NCI-H524 (cell line): ENCODE measurements at regions not wholly inside any gene's neighbourhood (a gene's known extent, or its start where the extent isn't known, plus 50 kb on each side); places are given as distances from the start of the nearest gene placed in this dataset.
"Not testable (repeated sequence)": the region's sequence is repeated elsewhere in the genome, so short reads cannot be mapped to it uniquely, and the experiment has no call there.

Experiments
- DNase-seq, 2 experiments: peaks; one replicate each; lab custom pipeline; 2025; lab: John Stamatoyannopoulos, UW

GRCh38 chr4:10388146-10388545, 69.1 kb downstream of the ZNF518B start:
- DNase-seq = peak; percentile 4 to 9

GRCh38 chr4:10385994-10386394, 71.2 kb downstream of the ZNF518B start:
- no peak for DNase-seq

- DNase-seq = no peak
Measured at GRCh38 chr4:10384974-10385373, 72.3 kb downstream of the ZNF518B start.

GRCh38 chr4:10383417-10383816, 73.8 kb downstream of the ZNF518B start:
- no peak for DNase-seq

GRCh38 chr4:10382171-10382570, 75.1 kb downstream of the ZNF518B start:
- not testable (repeated sequence) for DNase-seq

GRCh38 chr4:10381146-10381545, 76.1 kb downstream of the ZNF518B start:
- DNase-seq = no peak

GRCh38 chr4:10380735-10381134, 76.5 kb downstream of the ZNF518B start:
- no peak for DNase-seq

GRCh38 chr4:10371869-10372471, 85.3 kb downstream of the ZNF518B start:
- no peak for DNase-seq

- DNase-seq = no peak
Measured at GRCh38 chr4:10371121-10371520, 86.1 kb downstream of the ZNF518B start.

- DNase-seq = no peak
Measured at GRCh38 chr4:10369517-10369916, 87.7 kb downstream of the ZNF518B start.

- DNase-seq = no peak
Measured at GRCh38 chr4:10366628-10367027, 90.6 kb downstream of the ZNF518B start.

GRCh38 chr4:10364194-10364593, 93.0 kb downstream of the ZNF518B start:
- DNase-seq = no peak

GRCh38 chr4:10354746-10355145, 102.5 kb downstream of the ZNF518B start:
- no peak for DNase-seq

- DNase-seq = no peak
Measured at GRCh38 chr4:10354225-10354624, 103.0 kb downstream of the ZNF518B start.

GRCh38 chr4:10353110-10353509, 104.1 kb downstream of the ZNF518B start:
- no peak for DNase-seq

- no peak for DNase-seq
Measured at GRCh38 chr4:10348241-10348640, 109.0 kb downstream of the ZNF518B start.

- no peak for DNase-seq
Measured at GRCh38 chr4:10347815-10348214, 109.4 kb downstream of the ZNF518B start.

GRCh38 chr4:10347281-10347795, 109.9 kb downstream of the ZNF518B start:
- DNase-seq = no peak

- DNase-seq = no peak
Measured at GRCh38 chr4:10346023-10346422, 111.2 kb downstream of the ZNF518B start.

- DNase-seq = no peak
Measured at GRCh38 chr4:10345381-10345784, 111.8 kb downstream of the ZNF518B start.

- DNase-seq = no peak
Measured at GRCh38 chr4:10344824-10345223, 112.4 kb downstream of the ZNF518B start.

- DNase-seq = no peak
Measured at GRCh38 chr4:10343656-10344055, 113.6 kb downstream of the ZNF518B start.

GRCh38 chr4:10342866-10343265, 114.4 kb downstream of the ZNF518B start:
- DNase-seq = no peak

- DNase-seq = no peak
Measured at GRCh38 chr4:10336471-10336870, 120.8 kb downstream of the ZNF518B start.
